Vagina (tissue), 2 donors: ENCODE measurements at regions not wholly inside any gene's neighbourhood (a gene's known extent, or its start where the extent isn't known, plus 50 kb on each side); places are given as distances from the start of the nearest gene placed in this dataset.

Experiments used
- DNase-seq, 2 donors: peaks; one replicate each; pipeline ENCODE4 v3.0.0-alpha.2; 2017; ENCODE audit errors: extremely low spot score in 2 of 2
- H3K27ac ChIP-seq: fragments of 200-600 bp; sonication (generic); one replicate; pipeline ENCODE4 v1.5.1; 2019
- H3K27me3 ChIP-seq: fragments of 200-600 bp; sonication (generic); one replicate; pipeline ENCODE4 v1.5.1; 2019
- H3K36me3 ChIP-seq, 2 donors: fragments of 200-600 bp; sonication (generic); one replicate each; pipeline ENCODE4 v1.5.1; 2017 to 2019
- H3K4me1 ChIP-seq: fragments of 200-600 bp; sonication (generic); one replicate; pipeline ENCODE4 v1.5.1; 2019
- H3K4me3 ChIP-seq, 2 donors: fragments of 200-600 bp; sonication (generic); 1 replicate in 1 of 2; 2 replicates in 1 of 2; pipeline ENCODE4 v1.5.1; 2016 to 2019
- H3K9me3 ChIP-seq: fragments of 200-600 bp; sonication (generic); one replicate; pipeline ENCODE4 v1.5.1; 2019
- CTCF ChIP-seq, 3 experiments: fragments of 450-650 bp in 2 of 3; fragments of 200-600 bp in 1 of 3; sonication (generic) in 1 of 3; IDR thresholded peaks; one replicate each; pipeline ENCODE4 v1.5.1; 2017 to 2019; ENCODE audit warnings: antibody characterized with exemption in 3 of 3, mild to moderate bottlenecking in 2 of 3, moderate library complexity in 2 of 3
- POLR2A ChIP-seq, 2 donors: fragments of 450-650 bp; IDR thresholded peaks; one replicate each; pipeline ENCODE4 v1.6.1; 2017; ENCODE audit warnings: antibody characterized with exemption in 2 of 2, mild to moderate bottlenecking in 2 of 2, moderate library complexity in 2 of 2
- POLR2AphosphoS5 ChIP-seq, 2 donors: sonication (generic); formaldehyde crosslinking; IDR thresholded peaks; one replicate each; pipeline ENCODE4 v1.9.0; 2017; ENCODE audit warnings: antibody characterized with exemption in 2 of 2, mild to moderate bottlenecking in 2 of 2, low read depth in 1 of 2; ENCODE audit not compliant: insufficient read depth in 1 of 2
- intact Hi-C: fragments of 100-400 bp; cut with DNase I; formaldehyde crosslinking; loops from one replicate; pipeline ENCODE4 v1.15.1; 2023

DNA sequence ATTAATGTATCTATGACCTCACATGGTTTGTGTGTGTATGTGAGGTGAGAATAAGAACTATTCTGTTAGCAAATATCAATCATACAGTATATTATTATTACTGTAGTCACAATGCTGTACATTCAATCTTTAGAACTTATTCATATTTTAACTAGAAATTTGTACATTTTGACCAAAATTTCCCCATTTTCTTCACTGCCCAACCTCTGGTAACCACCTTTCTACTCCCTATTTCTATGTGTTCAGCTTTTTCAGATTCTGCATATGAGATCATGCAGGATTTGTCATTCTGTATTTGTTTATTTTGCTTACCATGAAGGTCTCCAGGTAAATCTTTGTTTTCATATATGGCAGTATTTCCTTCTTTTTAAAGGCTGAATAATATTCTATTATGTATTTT, 607.9 kb downstream of the SLCO4C1 start:
- intact Hi-C loops: no loop called here
- no peak overlapping the region for H3K4me3 ChIP-seq
- TF ChIP-seq CTCF (IDR thresholded peaks at IDR 0.05) (no peak), POLR2AphosphoS5 (IDR thresholded peaks at IDR 0.05; ENCODE audit: insufficient read depth in 1 of 2, low read depth in 1 of 2) (no peak), POLR2A (IDR thresholded peaks at IDR 0.05) (no peak)
- no peak for DNase-seq
- H3K27ac ChIP-seq: no peak overlapping the region
- H3K36me3 ChIP-seq: no peaks in the 10 kb centered on the region
- H3K9me3 ChIP-seq: no peaks in the 10 kb centered on the region
- H3K27me3 ChIP-seq: no peaks in the 10 kb centered on the region
- no peaks in the 10 kb centered on the region for H3K4me1 ChIP-seq

DNA sequence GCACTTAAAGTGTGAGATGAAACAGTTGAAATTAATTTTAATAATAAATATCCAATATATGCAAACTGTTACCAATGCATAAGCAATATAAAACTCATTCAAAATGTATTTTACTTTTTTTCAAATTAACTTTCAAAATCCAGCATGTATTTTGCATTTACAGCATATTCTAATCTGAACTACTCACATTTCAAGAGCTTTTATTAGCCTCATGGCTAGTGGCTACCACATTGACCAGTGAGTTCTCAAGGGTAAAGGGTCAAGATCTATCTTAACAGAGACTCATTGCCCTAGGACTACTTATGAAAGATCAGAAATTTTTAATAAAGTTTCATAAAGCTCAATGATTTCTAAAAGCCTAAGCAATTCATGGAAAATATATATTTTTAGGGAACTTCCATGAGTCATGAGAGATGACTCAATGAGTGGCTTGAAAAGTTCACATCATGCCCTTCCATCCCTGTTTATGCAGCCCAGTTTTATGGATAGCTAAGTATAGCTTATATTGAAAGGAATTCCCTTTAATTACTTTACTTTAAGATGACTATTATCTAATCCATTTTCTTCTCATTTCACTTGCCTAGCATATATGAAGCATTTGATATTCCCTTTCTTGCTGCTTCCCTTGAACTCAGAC, 608.6 kb downstream of the SLCO4C1 start:
- no peaks in the 10 kb centered on the region for H3K27me3 ChIP-seq
- H3K27ac ChIP-seq: no peak overlapping the region
- H3K4me3 ChIP-seq: no peak overlapping the region
- TF ChIP-seq POLR2AphosphoS5 (IDR thresholded peaks at IDR 0.05; ENCODE audit: insufficient read depth in 1 of 2, low read depth in 1 of 2): no peak
- no peak for TF ChIP-seq POLR2A (IDR thresholded peaks at IDR 0.05)
- no peak for TF ChIP-seq CTCF (IDR thresholded peaks at IDR 0.05)
- H3K36me3 ChIP-seq: no peaks in the 10 kb centered on the region
- no peaks in the 10 kb centered on the region for H3K4me1 ChIP-seq
- intact Hi-C loops: no loop called here
- DNase-seq: no peak
- no peaks in the 10 kb centered on the region for H3K9me3 ChIP-seq

DNA sequence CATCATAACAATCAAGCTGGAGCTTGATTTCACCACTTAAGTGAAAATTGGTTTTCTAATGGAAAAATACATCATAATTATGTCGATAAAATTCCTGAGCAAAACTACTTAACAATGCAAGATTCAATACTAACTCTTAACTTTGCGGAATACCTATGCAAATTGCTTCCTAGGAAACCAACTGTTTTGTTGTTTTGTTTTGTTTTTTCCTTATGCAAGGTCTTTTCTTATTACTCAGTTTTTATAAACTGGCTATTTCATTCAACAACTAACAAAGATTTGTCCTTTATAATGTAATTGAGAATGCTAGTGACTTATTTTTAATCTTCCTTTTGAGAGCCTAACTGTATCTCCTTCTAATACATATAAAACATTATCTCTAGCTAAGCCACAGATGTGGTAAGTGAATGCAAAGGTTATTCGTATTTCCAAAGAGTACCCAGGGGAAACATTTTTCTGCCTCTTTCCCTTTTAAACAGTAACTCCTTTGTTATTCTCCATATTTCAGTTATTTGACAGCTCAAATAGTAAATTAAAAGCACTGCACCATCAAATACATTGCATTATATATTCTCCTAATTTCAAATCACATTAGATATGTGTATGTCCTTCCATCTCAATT, 609.4 kb downstream of the SLCO4C1 start:
- Histone ChIP-seq H3K36me3 (no peaks in the 10 kb centered on the region), H3K27me3 (no peaks in the 10 kb centered on the region), H3K27ac (no peak overlapping the region), H3K9me3 (no peaks in the 10 kb centered on the region), H3K4me1 (no peaks in the 10 kb centered on the region), H3K4me3 (no peak overlapping the region)
- DNase-seq: no peak
- intact Hi-C loops: no loop called here
- TF ChIP-seq POLR2A (IDR thresholded peaks at IDR 0.05) (no peak), POLR2AphosphoS5 (IDR thresholded peaks at IDR 0.05; ENCODE audit: insufficient read depth in 1 of 2, low read depth in 1 of 2) (no peak), CTCF (IDR thresholded peaks at IDR 0.05) (no peak)

DNA sequence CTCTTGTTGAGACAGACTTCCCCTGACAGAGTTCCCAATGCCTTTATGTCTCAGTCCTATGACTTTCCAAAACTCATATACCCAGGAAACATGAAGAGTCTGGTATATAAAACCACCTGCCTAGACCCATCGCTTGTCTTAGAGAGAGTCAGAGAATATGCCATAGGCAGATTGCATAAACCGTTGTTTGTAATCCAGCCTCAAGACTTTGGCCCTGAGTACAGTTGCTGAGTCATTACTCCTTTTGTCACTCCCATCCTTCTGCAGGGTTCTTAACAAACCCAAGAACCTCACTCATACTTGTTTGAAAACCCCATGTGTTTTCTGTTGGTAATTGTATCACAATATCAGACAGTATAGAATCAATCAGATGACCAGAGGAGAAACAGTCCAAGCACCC, 616.3 kb downstream of the SLCO4C1 start:
- no peak overlapping the region for H3K4me3 ChIP-seq
- H3K9me3 ChIP-seq: no peaks in the 10 kb centered on the region
- no peak for TF ChIP-seq POLR2AphosphoS5 (IDR thresholded peaks at IDR 0.05; ENCODE audit: insufficient read depth in 1 of 2, low read depth in 1 of 2)
- no peak for TF ChIP-seq CTCF (IDR thresholded peaks at IDR 0.05)
- no peak for TF ChIP-seq POLR2A (IDR thresholded peaks at IDR 0.05)
- no peaks in the 10 kb centered on the region for H3K36me3 ChIP-seq
- no peak overlapping the region for H3K27ac ChIP-seq
- intact Hi-C loops: no loop called here
- H3K4me1 ChIP-seq: no peaks in the 10 kb centered on the region
- H3K27me3 ChIP-seq: no peaks in the 10 kb centered on the region
- DNase-seq: no peak

GRCh38 chr5:101678481-101679193, 617.4 kb downstream of the SLCO4C1 start:
- no peaks in the 10 kb centered on the region for H3K4me1 ChIP-seq
- intact Hi-C loops: no loop called here
- no peaks in the 10 kb centered on the region for H3K27me3 ChIP-seq
- no peak for DNase-seq
- TF ChIP-seq POLR2AphosphoS5 (IDR thresholded peaks at IDR 0.05; ENCODE audit: insufficient read depth in 1 of 2, low read depth in 1 of 2): no peak
- peak; percentile 17 to 63 (median 47) for TF ChIP-seq CTCF (IDR thresholded peaks at IDR 0.05)
- no peak overlapping the region for H3K27ac ChIP-seq
- H3K4me3 ChIP-seq: no peak overlapping the region
- no peaks in the 10 kb centered on the region for H3K9me3 ChIP-seq
- no peaks in the 10 kb centered on the region for H3K36me3 ChIP-seq
